Smooth muscle cell (in vitro differentiated cells): ENCODE measurements at regions not wholly inside any gene's neighbourhood (a gene's known extent, or its start where the extent isn't known, plus 50 kb on each side); places are given as distances from the start of the nearest gene placed in this dataset.
"Not testable (repeated sequence)": the region's sequence is repeated elsewhere in the genome, so short reads cannot be mapped to it uniquely, and the experiment has no call there.

Experiments used
- DNase-seq: peaks from one replicate; lab custom pipeline; 2025; ENCODE audit not compliant: unreplicated experiment; lab: John Stamatoyannopoulos, UW
- H2AFZ ChIP-seq: fragments of 200-600 bp; sonication (generic); 2 replicates; pipeline ENCODE4 v1.6.0; 2016; ENCODE audit warnings: antibody characterized with exemption, low read depth, mild to moderate bottlenecking
- H3F3A ChIP-seq: fragments of 200-600 bp; sonication (generic); 2 replicates; pipeline ENCODE4 v1.6.0; 2017; ENCODE audit warnings: antibody characterized with exemption, low read depth
- H3K27ac ChIP-seq: fragments of 200-600 bp; sonication (generic); 2 replicates; pipeline ENCODE4 v1.5.1; 2016; ENCODE audit warnings: low read depth, mild to moderate bottlenecking
- H3K27me3 ChIP-seq: fragments of 200-600 bp; sonication (generic); 2 replicates; pipeline ENCODE4 v1.6.1; 2016; ENCODE audit warnings: low read depth, mild to moderate bottlenecking
- H3K36me3 ChIP-seq: fragments of 200-600 bp; sonication (generic); 2 replicates; pipeline ENCODE4 v1.5.1; 2016; ENCODE audit warnings: low read depth
- H3K4me1 ChIP-seq: fragments of 200-600 bp; sonication (generic); 2 replicates; pipeline ENCODE4 v1.5.1; 2016; ENCODE audit warnings: low read depth
- H3K4me2 ChIP-seq: fragments of 200-600 bp; sonication (generic); 2 replicates; pipeline ENCODE4 v1.6.0; 2016; ENCODE audit warnings: mild to moderate bottlenecking
- H3K4me3 ChIP-seq: fragments of 200-600 bp; sonication (generic); 2 replicates; pipeline ENCODE4 v1.5.1; 2016; ENCODE audit warnings: mild to moderate bottlenecking
- H3K79me2 ChIP-seq: fragments of 200-600 bp; sonication (generic); 2 replicates; pipeline ENCODE4 v1.6.0; 2016; ENCODE audit warnings: low read depth, mild to moderate bottlenecking
- H3K9ac ChIP-seq: fragments of 200-600 bp; sonication (generic); 2 replicates; pipeline ENCODE4 v1.6.0; 2016; ENCODE audit warnings: low read depth
- H3K9me3 ChIP-seq: fragments of 200-600 bp; sonication (generic); replicated peaks from 2 replicates; pipeline ENCODE4 v1.5.1; 2016; ENCODE audit warnings: low read depth
- H4K20me1 ChIP-seq: fragments of 200-600 bp; sonication (generic); 2 replicates; pipeline ENCODE4 v1.6.0; 2016; ENCODE audit warnings: low read depth
- CTCF ChIP-seq: fragments of 200-600 bp; sonication (generic); IDR thresholded peaks from 2 replicates; pipeline ENCODE4 v1.5.1; 2017; ENCODE audit warnings: borderline replicate concordance, mild to moderate bottlenecking, antibody characterized with exemption; ENCODE audit not compliant: insufficient read depth, poor library complexity, severe bottlenecking
- WGBS: methylation state at CpG from one replicate; pipeline ENCODE4 v1.1.7; 2016; ENCODE audit warnings: low lambda C conversion rate; 5-methylcytosine and 5-hydroxymethylcytosine counted together

DNA sequence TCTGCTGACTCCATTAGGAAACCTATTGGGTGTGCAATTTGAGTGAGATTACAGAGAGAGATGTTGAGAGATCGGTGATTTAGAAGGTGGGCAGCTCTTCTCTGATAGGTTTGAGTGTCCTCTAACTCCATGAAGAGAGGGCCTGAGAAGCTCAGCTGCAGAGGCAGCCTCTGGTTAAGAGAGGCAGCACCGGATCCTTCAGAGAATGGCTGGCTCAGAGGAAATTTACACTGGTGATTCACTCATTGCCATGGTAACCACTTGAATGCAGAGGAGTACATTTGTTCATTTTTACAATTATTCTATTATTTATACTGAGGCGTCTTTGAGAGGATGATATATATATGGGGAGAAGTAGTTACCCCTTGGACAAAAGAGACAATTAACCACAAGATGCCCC, 171.7 kb downstream of the PDGFRA start:
- Histone ChIP-seq H3K79me2 (no peaks in the 10 kb centered on the region), H3K9me3 (no peaks in the 10 kb centered on the region), H2AFZ (peak overlapping the region; percentile 83), H3K9ac (peak overlapping the region; percentile 39), H3K36me3 (no peaks in the 10 kb centered on the region), H3K27ac (peak overlapping the region; percentile 61), H3K27me3 (no peaks in the 10 kb centered on the region), H3K4me3 (no peak overlapping the region), H3K4me1 (peaks cover 4% of the 10 kb centered on the region), H3K4me2 (no peak overlapping the region), H3F3A (no peaks in the 10 kb centered on the region), H4K20me1 (no peaks in the 10 kb centered on the region)
- TF ChIP-seq CTCF: no peak
- WGBS: 44% methylated on average over 3 of the region's 3 CpGs
- DNase-seq: no peak

DNA sequence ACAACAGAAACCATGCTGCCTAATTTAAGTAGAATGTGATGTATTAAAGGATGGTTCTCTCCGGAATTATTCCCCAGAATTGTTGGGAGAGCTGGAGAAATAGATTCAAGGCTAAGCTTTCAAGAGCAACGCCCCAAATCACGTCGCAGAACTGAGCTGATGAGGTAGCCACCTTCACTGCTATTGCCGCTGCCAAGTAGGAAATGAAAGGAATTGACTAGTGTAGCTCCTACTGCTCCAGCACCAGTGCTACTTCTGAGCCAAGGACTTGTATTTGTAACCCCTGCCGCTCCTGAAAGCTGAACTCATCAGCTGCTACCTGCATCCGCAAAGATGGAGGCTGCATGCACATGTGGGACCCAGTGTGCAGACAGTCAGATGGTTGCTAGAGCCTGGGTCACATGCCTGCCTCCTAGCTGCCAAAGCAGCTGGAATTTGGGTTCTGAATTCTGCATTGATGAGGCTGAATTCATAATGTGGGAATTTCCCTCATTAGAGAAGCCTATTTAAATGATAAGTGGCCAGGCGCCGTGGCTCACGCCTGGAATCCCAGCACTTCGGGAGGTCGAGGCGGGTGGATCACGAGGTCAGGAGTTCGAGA, 173.9 kb downstream of the PDGFRA start:
- 85% methylated on average over 15 of the region's 15 CpGs for WGBS
- H4K20me1 ChIP-seq: no peaks in the 10 kb centered on the region
- H3F3A ChIP-seq: no peaks in the 10 kb centered on the region
- DNase-seq: no peak
- H3K9me3 ChIP-seq: no peaks in the 10 kb centered on the region
- no peaks in the 10 kb centered on the region for H3K79me2 ChIP-seq
- H3K9ac ChIP-seq: no peak overlapping the region
- no peak overlapping the region for H3K27ac ChIP-seq
- no peak for TF ChIP-seq CTCF
- peaks cover 4% of the 10 kb centered on the region for H3K4me1 ChIP-seq
- H3K4me2 ChIP-seq: no peak overlapping the region
- H3K4me3 ChIP-seq: no peak overlapping the region
- no peak overlapping the region for H2AFZ ChIP-seq
- H3K36me3 ChIP-seq: no peaks in the 10 kb centered on the region
- H3K27me3 ChIP-seq: no peaks in the 10 kb centered on the region

DNA sequence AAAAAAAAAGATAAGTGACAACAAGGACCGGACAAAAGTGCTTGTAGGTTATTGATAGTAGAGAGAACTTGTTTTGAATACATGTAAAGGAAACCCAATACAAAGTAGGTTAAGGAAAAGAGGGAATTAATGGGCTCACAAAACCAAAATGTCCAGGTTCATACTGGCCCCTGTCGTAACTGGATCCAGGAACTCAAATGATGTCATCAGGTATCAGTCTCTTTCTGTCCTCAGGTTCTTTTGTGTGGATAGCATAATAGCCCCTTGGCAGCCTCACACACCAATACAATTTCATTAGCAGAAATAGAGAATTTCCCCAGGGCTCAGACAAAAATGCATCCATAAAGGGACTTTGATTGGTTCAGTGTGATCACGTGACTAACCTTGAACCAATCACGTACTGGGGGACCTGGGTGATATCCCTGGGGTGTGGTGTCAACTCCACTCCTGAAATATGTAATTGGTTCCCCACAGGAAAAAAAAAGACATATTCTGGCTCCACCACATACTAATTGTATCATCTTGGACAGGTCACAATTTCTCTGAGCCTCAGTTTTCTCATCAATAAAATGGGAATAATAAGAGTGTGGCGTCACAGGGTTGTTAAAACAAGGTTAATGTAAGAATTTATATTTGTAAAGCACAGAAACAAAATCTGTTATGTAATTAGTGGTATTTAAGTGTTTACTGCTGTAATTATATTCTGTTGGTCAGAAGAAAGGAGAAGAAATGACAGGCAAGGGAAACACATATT, 174.8 kb downstream of the PDGFRA start:
- Histone ChIP-seq H3K4me3 (no peak overlapping the region), H3K4me2 (no peak overlapping the region), H4K20me1 (no peaks in the 10 kb centered on the region), H3K27ac (no peak overlapping the region), H3K4me1 (peaks cover 4% of the 10 kb centered on the region), H3K9me3 (no peaks in the 10 kb centered on the region), H2AFZ (no peak overlapping the region), H3K9ac (no peak overlapping the region), H3K27me3 (no peaks in the 10 kb centered on the region), H3K79me2 (no peaks in the 10 kb centered on the region), H3F3A (no peaks in the 10 kb centered on the region), H3K36me3 (no peaks in the 10 kb centered on the region)
- no peak for TF ChIP-seq CTCF
- DNase-seq: no peak
- 97% methylated on average over 5 of the region's 5 CpGs for WGBS

DNA sequence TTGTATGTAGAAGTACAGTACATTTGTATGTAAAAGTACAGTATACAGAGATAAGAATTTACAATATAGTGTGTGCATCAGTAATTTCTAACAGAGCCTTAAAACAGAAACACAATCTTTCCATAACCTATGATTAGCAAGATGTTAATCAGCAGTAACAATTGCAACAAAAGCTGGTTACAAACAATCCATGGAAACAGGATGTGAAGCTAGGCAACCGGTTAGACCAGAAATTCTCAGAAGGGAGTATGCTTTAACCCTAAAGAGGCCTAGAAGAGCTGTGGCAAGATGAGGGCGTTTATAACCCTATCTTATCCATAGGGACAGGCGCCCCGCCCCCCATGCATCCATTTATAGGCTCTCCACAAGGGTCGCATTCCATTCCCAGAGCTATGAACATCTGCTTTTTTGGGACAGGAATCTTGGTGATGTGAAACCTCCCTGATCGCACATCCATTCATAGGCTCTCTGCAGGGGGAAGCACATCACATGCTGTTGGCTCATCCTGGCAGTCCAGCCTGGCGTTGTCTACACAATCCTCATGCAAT, 180.3 kb downstream of the PDGFRA start:
- not testable (repeated sequence) for H3K4me1 ChIP-seq, H3K4me2 ChIP-seq, H4K20me1 ChIP-seq, DNase-seq, H3K79me2 ChIP-seq, H3K27me3 ChIP-seq, H3F3A ChIP-seq, H3K4me3 ChIP-seq, H3K9me3 ChIP-seq, H3K9ac ChIP-seq, H2AFZ ChIP-seq, H3K27ac ChIP-seq, H3K36me3 ChIP-seq
- WGBS: 80% methylated on average over 7 of the region's 7 CpGs
